Activated CD4-positive, alpha-beta T cell treated with anti-CD3 and anti-CD28 coated beads, Interleukin-2, Interleukin-6, amounts not matched to agents 100 ng/mL and 50 ng/mL, durations not matched to agents 16 hours and 8 hours (primary cell): ENCODE measurements at regions not wholly inside any gene's neighbourhood (a gene's known extent, or its start where the extent isn't known, plus 50 kb on each side); places are given as distances from the start of the nearest gene placed in this dataset.
"Not testable (repeated sequence)": the region's sequence is repeated elsewhere in the genome, so short reads cannot be mapped to it uniquely, and the experiment has no call there.

ENCODE experiments used
- DNase-seq: peaks from one replicate; pipeline ENCODE4 v3.0.0-alpha.2; 2020

GRCh38 chr3:139243710-139244109, 100.1 kb upstream of the MRPS22 start:
- no peak for DNase-seq

- DNase-seq, result no peak
Observed at GRCh38 chr3:139248593-139249255, 95.1 kb upstream of the MRPS22 start.

GRCh38 chr3:139251529-139251928, 92.3 kb upstream of the MRPS22 start:
- DNase-seq, result no peak

GRCh38 chr3:139252719-139253118, 91.1 kb upstream of the MRPS22 start:
- no peak for DNase-seq

- DNase-seq, result no peak
Observed at GRCh38 chr3:139258276-139258675, 85.5 kb upstream of the MRPS22 start.

- no peak for DNase-seq
Observed at GRCh38 chr3:139259398-139259797, 84.4 kb upstream of the MRPS22 start.

GRCh38 chr3:139260041-139260486, 83.8 kb upstream of the MRPS22 start:
- no peak for DNase-seq

GRCh38 chr3:139260793-139261736, 82.8 kb upstream of the MRPS22 start:
- no peak for DNase-seq

GRCh38 chr3:139261754-139262586, 81.8 kb upstream of the MRPS22 start:
- no peak for DNase-seq

- DNase-seq, result no peak
Observed at GRCh38 chr3:139263798-139264197, 80.0 kb upstream of the MRPS22 start.

GRCh38 chr3:139264375-139264774, 79.4 kb upstream of the MRPS22 start:
- DNase-seq, result no peak

- DNase-seq, result no peak
Observed at GRCh38 chr3:139265131-139266016, 78.4 kb upstream of the MRPS22 start.

- DNase-seq, result no peak
Observed at GRCh38 chr3:139267300-139268246, 76.2 kb upstream of the MRPS22 start.

GRCh38 chr3:139269984-139270383, 73.8 kb upstream of the MRPS22 start:
- no peak for DNase-seq

- not testable (repeated sequence) for DNase-seq
Observed at GRCh38 chr3:139270652-139271051, 73.2 kb upstream of the MRPS22 start.

GRCh38 chr3:139280027-139280671, 63.7 kb upstream of the MRPS22 start:
- DNase-seq, result no peak

GRCh38 chr3:139281096-139281495, 62.7 kb upstream of the MRPS22 start:
- no peak for DNase-seq

- DNase-seq, result no peak
Observed at GRCh38 chr3:139281522-139282196, 62.2 kb upstream of the MRPS22 start.

- no peak for DNase-seq
Observed at GRCh38 chr3:139283301-139283700, 60.5 kb upstream of the MRPS22 start.

- DNase-seq, result no peak
Observed at GRCh38 chr3:139284221-139284620, 59.6 kb upstream of the MRPS22 start.
